ENCODE measurements at regions not wholly inside any gene's neighbourhood (a gene's known extent, or its start where the extent isn't known, plus 50 kb on each side); places are given as distances from the start of the nearest gene placed in this dataset.

DNA sequence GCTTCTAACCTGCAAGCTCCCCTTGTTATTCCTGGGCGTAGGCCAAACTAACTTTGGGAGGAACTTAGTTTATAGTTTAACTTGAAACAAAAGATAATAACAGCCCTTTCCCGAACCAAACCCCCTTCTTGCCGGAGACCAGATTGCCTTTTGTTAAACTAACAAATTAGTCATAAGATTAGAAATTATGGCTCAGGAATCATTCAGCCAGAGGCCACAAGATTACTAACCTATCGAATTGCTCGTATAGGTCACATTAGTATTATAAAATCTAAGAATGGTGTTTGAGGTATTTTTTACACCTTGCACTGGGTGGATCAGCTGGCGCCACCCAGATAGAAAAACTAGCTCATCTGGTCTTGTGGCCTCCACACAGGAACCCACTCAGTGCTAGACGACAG is 65.3 kb upstream of the RAP2B start:
- TF ChIP-seq POLR2AphosphoS5 (IDR thresholded peaks at IDR 0.05) (no peak), EZH2 (IDR thresholded peaks at IDR 0.05; ENCODE audit: borderline replicate concordance, insufficient read depth, low read length, poor library complexity, severe bottlenecking) (no peak)
